ENCODE measurements at regions not wholly inside any gene's neighbourhood (a gene's known extent, or its start where the extent isn't known, plus 50 kb on each side); places are given as distances from the start of the nearest gene placed in this dataset.

GRCh38 chr15:87763837-87764236 lies 492.7 kb downstream of the NTRK3 start:
- in situ Hi-C loops (cut with HindIII; ENCODE audit: low sequenced_read_pairs), result no loop called here
- no peak for DNase-seq (ENCODE audit: low read depth, low spot score)
- no peak for TF ChIP-seq CTCF (IDR thresholded peaks at IDR 0.05; ENCODE audit: low read depth, low read length)
- no peak overlapping the region for H3K4me3 ChIP-seq (ENCODE audit: low read depth, low read length)

- no peak for TF ChIP-seq CTCF (IDR thresholded peaks at IDR 0.05; ENCODE audit: low read depth, low read length)
- in situ Hi-C loops (cut with HindIII; ENCODE audit: low sequenced_read_pairs), result no loop called here
- H3K4me3 ChIP-seq (ENCODE audit: low read depth, low read length), result no peak overlapping the region
- no peak for DNase-seq (ENCODE audit: low read depth, low spot score)
Observed at GRCh38 chr15:87761736-87762509, 494.6 kb downstream of the NTRK3 start.

- no peak overlapping the region for H3K4me3 ChIP-seq (ENCODE audit: low read depth, low read length)
- TF ChIP-seq CTCF (IDR thresholded peaks at IDR 0.05; ENCODE audit: low read depth, low read length), result no peak
- DNase-seq (ENCODE audit: low read depth, low spot score), result no peak
- in situ Hi-C loops (cut with HindIII; ENCODE audit: low sequenced_read_pairs), result no loop called here
Observed at GRCh38 chr15:87760547-87761314, 495.8 kb downstream of the NTRK3 start.

- in situ Hi-C loops (cut with HindIII; ENCODE audit: low sequenced_read_pairs), result no loop called here
Observed at GRCh38 chr15:87758794-87759418, 497.6 kb downstream of the NTRK3 start.

GRCh38 chr15:87757084-87757483 lies 499.5 kb downstream of the NTRK3 start:
- DNase-seq (ENCODE audit: low read depth, low spot score), result no peak
- in situ Hi-C loops (cut with HindIII; ENCODE audit: low sequenced_read_pairs), result no loop called here
- TF ChIP-seq CTCF (IDR thresholded peaks at IDR 0.05; ENCODE audit: low read depth, low read length), result no peak
- no peak overlapping the region for H3K4me3 ChIP-seq (ENCODE audit: low read depth, low read length)

More at GRCh38 chr15:87758794-87759418, 497.6 kb downstream of the NTRK3 start:
- DNase-seq (ENCODE audit: low read depth, low spot score), result no peak
- no peak for TF ChIP-seq CTCF (IDR thresholded peaks at IDR 0.05; ENCODE audit: low read depth, low read length)
- no peak overlapping the region for H3K4me3 ChIP-seq (ENCODE audit: low read depth, low read length)

GRCh38 chr15:87756072-87756471 lies 500.5 kb downstream of the NTRK3 start:
- H3K4me3 ChIP-seq (ENCODE audit: low read depth, low read length), result no peak overlapping the region
- DNase-seq (ENCODE audit: low read depth, low spot score), result no peak
- in situ Hi-C loops (cut with HindIII; ENCODE audit: low sequenced_read_pairs), result no loop called here
- TF ChIP-seq CTCF (IDR thresholded peaks at IDR 0.05; ENCODE audit: low read depth, low read length), result no peak

Data from astrocyte of the spinal cord (primary cell).